KMS-11 (cell line): ENCODE measurements at regions not wholly inside any gene's neighbourhood (a gene's known extent, or its start where the extent isn't known, plus 50 kb on each side); places are given as distances from the start of the nearest gene placed in this dataset.

Experiments
- H2AFZ ChIP-seq: fragments of 200-600 bp; sonication (generic); 2 replicates; pipeline ENCODE4 v1.6.1; 2016; ENCODE audit warnings: antibody characterized with exemption, mixed run types, low read depth
- H3K27ac ChIP-seq: fragments of 200-600 bp; sonication (generic); 2 replicates; pipeline ENCODE4 v1.6.1; 2016; ENCODE audit warnings: mild to moderate bottlenecking, mixed run types
- H3K27me3 ChIP-seq: fragments of 200-600 bp; sonication (generic); 2 replicates; pipeline ENCODE4 v1.6.1; 2017; ENCODE audit warnings: mild to moderate bottlenecking, low read depth, mixed run types, moderate library complexity; ENCODE audit not compliant: insufficient read depth
- H3K36me3 ChIP-seq: fragments of 200-600 bp; sonication (generic); 2 replicates; pipeline ENCODE4 v1.6.1; 2017; ENCODE audit warnings: mild to moderate bottlenecking, mixed run types; ENCODE audit not compliant: insufficient read depth
- H3K4me1 ChIP-seq: fragments of 200-600 bp; sonication (generic); 2 replicates; pipeline ENCODE4 v1.6.1; 2016; ENCODE audit warnings: mild to moderate bottlenecking, low read depth, mixed run types; ENCODE audit not compliant: poor library complexity, severe bottlenecking
- H3K4me2 ChIP-seq: fragments of 200-600 bp; sonication (generic); 2 replicates; pipeline ENCODE4 v1.7.0; 2016; ENCODE audit warnings: mild to moderate bottlenecking, mixed run types
- H3K4me3 ChIP-seq: fragments of 200-600 bp; sonication (generic); IDR thresholded peaks from 2 replicates; pipeline ENCODE4 v1.6.1; 2017; ENCODE audit warnings: low read depth, low read length, mixed read lengths; ENCODE audit not compliant: insufficient read depth
- H3K79me2 ChIP-seq: fragments of 200-600 bp; sonication (generic); 2 replicates; pipeline ENCODE4 v1.6.1; 2016; ENCODE audit warnings: low read depth, mixed run types; ENCODE audit not compliant: insufficient read depth
- H3K9ac ChIP-seq: fragments of 200-600 bp; sonication (generic); 2 replicates; pipeline ENCODE4 v1.6.1; 2016; ENCODE audit warnings: mild to moderate bottlenecking, mixed run types
- H4K20me1 ChIP-seq: fragments of 200-600 bp; sonication (generic); 2 replicates; pipeline ENCODE4 v1.6.1; 2016; ENCODE audit warnings: mild to moderate bottlenecking, mixed run types; ENCODE audit not compliant: insufficient read depth
- CTCF ChIP-seq: fragments of 200-600 bp; sonication (generic); conservative IDR thresholded peaks from 2 replicates; pipeline ENCODE4 v1.6.1; 2017; ENCODE audit warnings: low read depth, mild to moderate bottlenecking, antibody characterized with exemption, low read length, moderate library complexity, mixed read lengths

- H3K4me1 ChIP-seq, result no peaks in the 10 kb centered on the region
- H3K27me3 ChIP-seq, result no peaks in the 10 kb centered on the region
- no peak overlapping the region for H3K27ac ChIP-seq
- no peaks in the 10 kb centered on the region for H4K20me1 ChIP-seq
- no peak overlapping the region for H2AFZ ChIP-seq
- no peaks in the 10 kb centered on the region for H3K79me2 ChIP-seq
- no peak overlapping the region for H3K4me3 ChIP-seq
- H3K9ac ChIP-seq, result no peak overlapping the region
- H3K36me3 ChIP-seq, result no peaks in the 10 kb centered on the region
- no peak for TF ChIP-seq CTCF
- H3K4me2 ChIP-seq, result no peak overlapping the region
Measured at GRCh38 chr11:97993562-97993961, 1027.2 kb upstream of the CNTN5 start.

GRCh38 chr11:97995874-97996273 is 1024.9 kb upstream of the CNTN5 start:
- no peak for TF ChIP-seq CTCF
- no peaks in the 10 kb centered on the region for H3K79me2 ChIP-seq
- H2AFZ ChIP-seq, result no peak overlapping the region

GRCh38 chr11:97996762-97997161 is 1024.0 kb upstream of the CNTN5 start:
- no peaks in the 10 kb centered on the region for H3K36me3 ChIP-seq
- H3K4me1 ChIP-seq, result no peaks in the 10 kb centered on the region
- no peak overlapping the region for H3K27ac ChIP-seq
- TF ChIP-seq CTCF, result no peak
- no peak overlapping the region for H2AFZ ChIP-seq
- no peaks in the 10 kb centered on the region for H4K20me1 ChIP-seq
- H3K27me3 ChIP-seq, result no peaks in the 10 kb centered on the region
- no peaks in the 10 kb centered on the region for H3K79me2 ChIP-seq
- H3K4me2 ChIP-seq, result no peak overlapping the region
- H3K9ac ChIP-seq, result no peak overlapping the region
- no peak overlapping the region for H3K4me3 ChIP-seq

More at GRCh38 chr11:97995874-97996273, 1024.9 kb upstream of the CNTN5 start:
- H3K27me3 ChIP-seq, result no peaks in the 10 kb centered on the region
- no peak overlapping the region for H3K27ac ChIP-seq
- no peak overlapping the region for H3K4me3 ChIP-seq
- no peaks in the 10 kb centered on the region for H4K20me1 ChIP-seq
- H3K9ac ChIP-seq, result no peak overlapping the region
- no peaks in the 10 kb centered on the region for H3K36me3 ChIP-seq
- no peak overlapping the region for H3K4me2 ChIP-seq
- no peaks in the 10 kb centered on the region for H3K4me1 ChIP-seq

- no peaks in the 10 kb centered on the region for H3K4me1 ChIP-seq
- no peaks in the 10 kb centered on the region for H3K79me2 ChIP-seq
- no peak overlapping the region for H3K9ac ChIP-seq
- no peaks in the 10 kb centered on the region for H4K20me1 ChIP-seq
- no peak overlapping the region for H3K4me2 ChIP-seq
- H2AFZ ChIP-seq, result no peak overlapping the region
- no peak overlapping the region for H3K27ac ChIP-seq
- TF ChIP-seq CTCF, result no peak
- H3K27me3 ChIP-seq, result no peaks in the 10 kb centered on the region
- H3K36me3 ChIP-seq, result no peaks in the 10 kb centered on the region
- H3K4me3 ChIP-seq, result no peak overlapping the region
Measured at GRCh38 chr11:98003606-98004371, 1017.0 kb upstream of the CNTN5 start.
